MM.1S (cell line): ENCODE measurements at regions not wholly inside any gene's neighbourhood (a gene's known extent, or its start where the extent isn't known, plus 50 kb on each side); places are given as distances from the start of the nearest gene placed in this dataset.

Experiments used
- EZH2 ChIP-seq: fragments of 300-600 bp; sonication (generic); optimal IDR thresholded peaks from 2 replicates; pipeline ENCODE3; 2017; ENCODE audit warnings: low read depth, mild to moderate bottlenecking, antibody characterized with exemption, low read length, mixed read lengths
- EZH2phosphoT487 ChIP-seq: fragments of 300-600 bp; sonication (generic); IDR thresholded peaks from 2 replicates; pipeline ENCODE4 v1.6.1; 2018; ENCODE audit warnings: antibody characterized with exemption, low read length
- TF ChIP-seq, protein P1 (sequence below): fragments of 300-600 bp; sonication (generic); IDR thresholded peaks from 2 replicates; pipeline ENCODE4 v1.5.1; 2016; ENCODE audit warnings: antibody characterized with exemption, low read length, mixed read lengths

DNA sequence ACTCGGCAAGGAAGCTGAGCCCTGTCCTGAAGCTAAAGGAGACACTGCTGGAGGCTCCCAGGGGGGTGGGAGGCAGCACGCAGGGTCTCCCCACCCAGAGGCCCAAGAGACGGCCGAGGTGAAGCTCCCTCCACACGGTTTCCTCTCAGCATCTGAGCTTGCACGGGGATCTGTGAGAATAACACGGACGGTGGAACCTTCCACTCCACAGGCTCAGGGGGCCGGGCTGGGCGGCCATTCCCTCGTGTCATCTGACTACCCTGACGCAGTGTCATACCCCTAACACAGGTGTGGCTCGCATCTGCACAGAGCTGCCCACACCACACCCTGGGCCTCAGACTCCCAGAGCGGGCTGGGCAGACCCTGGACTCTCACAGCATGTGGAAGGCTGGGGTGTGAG is 409.7 kb downstream of the SHANK2 start:
- TF ChIP-seq, protein P1, sequence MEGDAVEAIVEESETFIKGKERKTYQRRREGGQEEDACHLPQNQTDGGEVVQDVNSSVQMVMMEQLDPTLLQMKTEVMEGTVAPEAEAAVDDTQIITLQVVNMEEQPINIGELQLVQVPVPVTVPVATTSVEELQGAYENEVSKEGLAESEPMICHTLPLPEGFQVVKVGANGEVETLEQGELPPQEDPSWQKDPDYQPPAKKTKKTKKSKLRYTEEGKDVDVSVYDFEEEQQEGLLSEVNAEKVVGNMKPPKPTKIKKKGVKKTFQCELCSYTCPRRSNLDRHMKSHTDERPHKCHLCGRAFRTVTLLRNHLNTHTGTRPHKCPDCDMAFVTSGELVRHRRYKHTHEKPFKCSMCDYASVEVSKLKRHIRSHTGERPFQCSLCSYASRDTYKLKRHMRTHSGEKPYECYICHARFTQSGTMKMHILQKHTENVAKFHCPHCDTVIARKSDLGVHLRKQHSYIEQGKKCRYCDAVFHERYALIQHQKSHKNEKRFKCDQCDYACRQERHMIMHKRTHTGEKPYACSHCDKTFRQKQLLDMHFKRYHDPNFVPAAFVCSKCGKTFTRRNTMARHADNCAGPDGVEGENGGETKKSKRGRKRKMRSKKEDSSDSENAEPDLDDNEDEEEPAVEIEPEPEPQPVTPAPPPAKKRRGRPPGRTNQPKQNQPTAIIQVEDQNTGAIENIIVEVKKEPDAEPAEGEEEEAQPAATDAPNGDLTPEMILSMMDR: no peak
- TF ChIP-seq EZH2 (no peak), EZH2phosphoT487 (no peak)
